Cerebellar nuclear complex (tissue), 1 donor: ENCODE measurements at regions not wholly inside any gene's neighbourhood (a gene's known extent, or its start where the extent isn't known, plus 50 kb on each side); places are given as distances from the start of the nearest gene placed in this dataset.
"Not testable (repeated sequence)": the region's sequence is repeated elsewhere in the genome, so short reads cannot be mapped to it uniquely, and the experiment has no call there.

ENCODE experiments used
- DNase-seq, 2 experiments: peaks; one replicate each; lab custom pipeline; 2025; lab: John Stamatoyannopoulos, UW

DNA sequence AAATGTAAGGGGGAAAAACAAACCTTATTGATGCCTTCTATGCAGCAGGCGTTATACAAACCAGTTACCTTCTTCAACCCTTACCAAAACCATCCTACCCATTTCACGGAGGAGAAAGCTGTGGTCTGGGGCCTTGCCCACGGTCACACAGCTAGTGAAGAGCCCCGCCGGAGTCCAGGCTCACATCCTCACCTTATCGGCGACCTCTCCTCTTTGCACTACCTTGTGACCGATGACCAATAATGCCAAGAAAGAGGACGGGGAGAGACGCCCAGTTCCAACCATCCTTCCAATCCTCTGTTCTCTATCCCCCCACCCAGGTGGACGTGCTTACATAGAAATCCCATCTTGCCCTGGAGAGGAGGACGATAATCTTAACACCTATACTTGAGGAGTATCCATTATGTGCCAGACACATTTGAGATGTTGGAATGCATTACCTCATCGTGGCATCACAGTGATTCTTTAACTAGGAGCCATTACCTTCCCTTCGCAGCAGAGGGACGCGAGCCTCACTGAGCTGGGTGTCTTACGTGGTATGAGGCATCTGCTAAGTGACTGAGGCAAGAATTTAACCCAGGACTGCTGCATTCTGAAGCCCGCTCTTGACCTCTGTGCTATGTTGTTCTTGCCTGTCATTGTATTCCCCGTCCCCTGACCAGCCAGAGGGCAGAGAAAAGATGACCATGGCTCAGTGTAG is 253.7 kb upstream of the B3GAT1 start:
- DNase-seq, result no peak

DNA sequence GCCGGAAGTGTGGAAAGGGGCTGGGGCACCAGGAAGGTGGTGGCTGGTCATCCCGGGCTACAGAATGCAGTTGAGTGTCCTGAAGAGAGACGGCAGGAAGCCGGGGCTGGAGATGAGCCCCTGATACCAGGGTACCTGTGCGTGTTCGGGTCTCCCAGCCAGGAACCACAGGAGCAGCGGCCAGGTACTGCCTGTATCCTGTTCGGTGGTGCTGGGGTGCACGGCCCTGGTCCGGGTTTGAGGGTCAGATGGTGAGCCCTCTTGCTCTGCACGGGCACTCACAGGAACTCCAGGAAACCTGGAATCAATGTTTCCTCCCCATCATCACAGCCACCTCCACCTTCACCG is 253.1 kb upstream of the B3GAT1 start:
- DNase-seq, result no peak

DNA sequence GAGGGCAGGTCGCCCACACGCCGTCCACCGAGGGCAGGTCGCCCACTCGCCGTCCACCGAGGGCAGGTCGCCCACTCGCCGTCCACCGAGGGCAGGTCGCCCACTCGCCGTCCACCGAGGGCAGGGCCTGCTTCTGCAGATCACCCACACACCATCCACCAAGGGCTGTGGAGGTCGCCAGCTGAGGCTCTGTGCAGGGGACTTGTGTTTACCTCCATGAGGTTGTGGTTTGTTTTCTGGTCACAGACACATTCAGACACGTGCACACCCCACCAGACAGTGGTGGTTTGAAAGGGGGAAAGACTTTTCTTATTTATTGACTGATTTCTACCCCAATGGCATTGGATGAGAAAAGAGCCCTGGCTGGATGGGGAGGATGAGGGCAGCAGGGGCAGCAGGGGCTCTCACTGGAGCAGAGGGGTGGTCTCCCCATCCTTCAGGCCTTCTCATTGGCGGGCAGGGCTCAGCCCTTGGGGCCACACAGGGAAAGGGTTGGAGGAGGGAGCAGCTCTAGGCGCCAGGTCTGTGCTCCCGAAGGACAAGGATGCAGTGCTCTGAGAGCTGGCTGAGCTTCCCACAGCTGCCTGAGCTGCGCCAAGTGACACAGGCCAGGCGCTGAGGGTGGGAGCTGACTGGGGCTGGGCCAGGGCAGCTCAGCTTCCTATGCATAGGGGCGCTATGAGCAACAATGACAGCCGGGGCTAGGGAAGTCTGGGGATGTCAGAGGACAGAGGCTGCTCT is 252.6 kb upstream of the B3GAT1 start:
- DNase-seq, result no peak

DNA sequence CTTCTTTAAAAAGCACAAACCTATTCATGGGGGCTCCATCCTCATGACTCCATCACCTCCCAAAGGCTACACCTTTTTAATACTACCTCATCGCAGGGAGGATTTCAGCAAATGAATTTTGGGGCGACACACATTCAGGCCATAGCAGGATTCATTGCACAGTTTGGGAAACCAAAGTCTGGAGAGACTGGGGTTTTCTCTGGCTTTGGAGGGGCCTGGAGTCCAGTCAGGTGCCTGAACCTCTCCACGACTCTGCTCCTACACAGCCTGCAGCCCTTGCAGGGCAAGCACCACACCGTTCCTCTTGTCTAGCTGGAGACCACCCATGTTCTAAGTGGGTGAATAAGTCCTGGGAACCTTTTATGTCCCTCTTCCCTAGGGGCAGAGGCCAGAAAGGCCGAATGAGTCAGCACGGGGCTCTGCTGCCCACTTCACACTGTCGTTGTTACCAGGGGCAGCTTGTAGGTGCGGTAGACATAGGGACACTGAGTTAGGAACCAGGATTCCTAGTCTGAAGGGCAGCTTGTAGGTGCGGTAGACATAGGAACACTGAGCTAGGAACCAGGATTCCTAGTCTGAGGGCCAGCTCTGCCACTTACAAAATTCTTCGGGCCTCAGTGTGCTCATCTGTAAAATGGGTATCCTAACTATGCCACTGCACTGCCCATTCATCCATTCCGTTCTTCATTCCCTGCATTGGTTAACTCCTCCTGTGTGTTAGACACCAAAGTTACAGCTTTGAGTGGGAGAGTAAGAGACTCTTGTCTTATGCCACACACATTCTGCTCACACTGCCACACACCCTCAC is 251.7 kb upstream of the B3GAT1 start:
- no peak for DNase-seq

DNA sequence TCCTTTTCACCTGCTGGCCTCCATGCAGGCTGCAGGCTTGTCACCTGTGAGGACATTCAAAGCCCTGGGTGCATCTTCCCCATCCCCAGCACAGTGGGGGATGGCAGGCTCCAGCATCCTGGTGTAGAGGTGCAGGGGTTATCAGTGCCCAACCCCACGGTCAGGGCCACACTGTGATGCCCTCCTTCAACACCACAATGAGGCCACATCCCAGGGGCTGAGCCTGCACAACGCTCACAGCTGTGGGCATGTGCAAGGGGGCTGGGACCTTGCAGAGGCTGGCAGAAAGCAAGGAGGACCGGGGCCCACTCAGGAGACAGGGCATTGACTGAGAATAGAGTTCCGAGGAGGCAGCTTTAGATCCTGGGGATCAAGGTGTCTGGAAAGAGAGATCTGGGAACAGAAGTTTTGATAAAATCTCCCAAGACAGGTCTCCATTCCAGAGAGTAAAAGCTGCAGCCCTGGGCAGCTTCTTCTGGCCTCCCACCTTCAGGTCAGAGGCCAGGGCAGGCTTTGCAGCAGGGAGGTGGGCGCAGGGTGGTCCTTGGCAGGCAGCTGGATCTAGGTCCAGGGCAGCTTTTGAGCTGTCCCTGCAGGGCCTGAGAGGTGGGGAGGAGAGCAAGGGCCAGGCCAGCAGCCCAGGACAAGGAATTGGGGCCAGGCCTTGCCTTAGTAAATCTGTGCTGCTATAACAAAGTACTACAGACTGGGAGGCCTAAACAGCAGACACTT is 250.8 kb upstream of the B3GAT1 start:
- DNase-seq, result no peak

DNA sequence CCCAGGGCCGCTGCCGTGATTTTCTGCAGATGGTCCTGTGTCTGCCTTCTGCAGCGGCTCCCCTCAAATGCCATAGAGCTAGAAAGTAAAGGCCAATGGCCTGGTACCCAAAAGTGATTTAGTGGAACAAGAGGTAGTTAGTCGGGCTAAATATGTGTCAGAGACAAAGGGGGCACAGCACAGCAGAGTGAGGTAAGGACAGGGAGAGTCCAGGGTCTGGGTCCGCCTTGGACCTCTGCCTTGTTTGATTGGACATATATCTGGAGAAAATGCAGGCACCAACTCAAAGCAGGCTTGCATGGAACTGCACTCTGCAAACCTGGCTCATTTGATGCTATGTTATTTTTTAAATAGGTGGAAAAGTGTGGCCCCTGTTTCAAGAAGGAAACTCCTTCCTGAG is 249.6 kb upstream of the B3GAT1 start:
- no peak for DNase-seq

DNA sequence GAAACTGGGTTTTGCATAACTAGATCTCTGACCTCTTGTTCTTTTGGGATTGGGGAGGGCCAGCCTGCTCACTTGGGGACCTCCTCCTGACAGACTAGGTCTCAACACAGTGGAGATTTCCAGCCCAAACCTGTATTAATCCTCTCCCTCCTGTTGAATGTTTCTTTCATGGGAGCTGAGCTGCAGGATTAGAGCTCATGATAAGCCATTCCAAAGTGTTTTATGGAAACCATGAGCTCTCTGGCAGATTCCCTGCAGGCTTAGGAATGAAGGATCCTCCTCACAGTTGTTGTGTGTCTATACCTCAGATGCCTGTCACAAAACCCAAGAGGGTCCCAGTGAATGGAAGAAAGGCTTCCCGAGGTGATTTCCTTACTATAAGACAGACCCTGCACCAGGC is 248.4 kb upstream of the B3GAT1 start:
- no peak for DNase-seq

DNA sequence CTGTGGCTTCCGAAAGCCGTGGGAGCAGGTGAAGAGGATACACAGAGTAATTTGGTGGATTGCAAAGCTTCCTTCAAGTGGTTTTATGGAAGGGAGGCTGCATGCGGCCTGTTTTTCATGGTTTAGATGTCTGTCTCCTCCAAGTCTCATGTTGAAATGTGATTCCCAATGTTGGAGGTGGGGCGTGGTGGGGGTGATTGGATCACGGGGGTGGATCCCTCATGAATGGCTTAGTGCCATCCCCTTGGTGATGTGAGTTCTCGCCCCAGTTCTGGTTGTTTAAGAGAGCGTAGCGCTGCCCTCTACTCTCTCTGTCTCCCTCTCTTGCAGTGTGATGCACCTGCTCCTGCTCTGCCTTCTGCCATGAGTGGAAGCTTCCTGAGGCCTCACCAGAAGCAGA is 247.8 kb upstream of the B3GAT1 start:
- DNase-seq, result no peak

DNA sequence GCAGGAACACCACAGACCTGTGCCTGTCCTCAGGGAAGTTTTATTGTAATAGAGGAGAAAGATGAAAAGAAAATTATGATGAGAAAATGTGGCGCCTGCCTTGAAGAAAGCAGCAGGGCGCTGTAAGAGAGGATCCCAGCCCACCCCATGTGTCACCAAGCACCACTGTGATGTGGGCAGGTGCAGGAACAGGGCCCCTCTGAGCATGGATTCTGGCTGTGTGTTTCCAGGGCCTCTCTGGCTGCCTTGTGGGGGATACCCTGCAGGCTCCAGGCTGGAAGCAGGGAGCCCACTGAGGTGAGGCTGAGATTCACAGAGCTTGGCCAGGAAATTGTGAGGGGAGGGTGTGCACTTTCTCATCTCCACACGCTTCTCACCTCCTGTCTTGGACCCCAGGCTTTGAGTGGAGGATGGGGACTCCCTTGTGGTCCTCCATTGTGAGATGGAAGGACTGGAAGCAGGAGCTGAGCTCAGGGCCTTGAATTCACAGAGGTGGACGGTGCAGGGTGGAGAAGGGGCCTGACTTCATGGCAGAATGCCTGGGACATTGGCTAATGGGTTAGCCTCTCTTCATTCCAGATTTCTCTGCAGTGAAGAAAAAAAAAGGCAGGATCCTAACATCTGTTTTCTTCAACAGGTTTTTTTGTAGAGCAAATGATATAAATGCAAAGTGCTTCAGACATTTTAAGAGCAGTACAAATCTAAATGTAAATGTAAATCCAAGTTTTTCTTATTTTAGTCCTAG is 246.6 kb upstream of the B3GAT1 start:
- DNase-seq, result no peak

DNA sequence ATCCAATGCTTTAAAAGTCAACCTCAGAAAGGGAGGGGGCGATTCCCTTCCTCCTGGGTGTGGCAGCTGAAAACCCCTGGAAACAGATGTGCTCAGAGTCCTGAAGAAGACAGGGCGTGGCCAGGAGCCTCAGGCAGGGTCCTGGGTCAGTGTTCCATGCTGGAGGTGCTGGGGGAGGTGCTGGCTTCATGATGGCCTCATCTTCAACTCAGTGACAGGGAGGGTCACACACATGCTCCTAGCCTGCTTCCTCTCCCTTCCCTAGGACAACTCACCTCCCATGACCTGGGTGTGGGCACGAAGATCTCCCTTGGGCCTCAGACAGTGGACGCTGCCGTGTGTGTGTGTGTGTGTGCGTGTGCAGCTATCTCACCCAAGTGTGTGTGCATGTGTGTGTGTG is 245.6 kb upstream of the B3GAT1 start:
- DNase-seq, result no peak

DNA sequence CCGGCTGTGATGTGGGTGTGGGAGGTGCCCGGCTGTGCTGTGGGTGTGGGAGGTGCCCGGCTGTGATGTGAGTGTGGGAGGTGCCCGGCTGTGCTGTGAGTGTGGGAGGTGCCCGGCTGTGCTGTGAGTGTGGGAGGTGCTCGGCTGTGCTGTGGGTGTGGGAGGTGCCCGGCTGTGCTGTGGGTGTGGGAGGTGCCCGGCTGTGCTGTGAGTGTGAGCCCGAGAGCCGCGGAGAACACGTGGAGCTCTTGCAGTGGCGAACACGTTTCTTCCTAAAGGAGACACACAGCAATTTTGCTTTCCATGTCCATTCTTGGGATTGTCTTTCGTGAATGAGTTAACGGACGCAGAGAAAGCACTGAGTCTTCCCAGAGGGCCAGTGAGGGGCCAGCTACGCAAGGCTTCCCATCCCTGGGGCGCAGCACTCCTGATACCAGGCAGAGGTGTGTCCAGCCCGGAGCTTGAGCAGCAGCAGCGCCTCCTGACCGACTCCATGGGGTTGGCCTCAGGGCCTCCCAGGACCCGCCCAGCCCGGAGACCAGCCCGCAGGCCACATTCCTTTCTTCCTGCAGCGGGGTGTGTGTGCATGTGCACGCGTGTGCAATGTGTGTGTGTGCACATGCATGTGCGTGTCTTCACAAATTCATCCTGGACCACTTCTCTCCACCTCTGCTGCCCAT is 245.0 kb upstream of the B3GAT1 start:
- no peak for DNase-seq

DNA sequence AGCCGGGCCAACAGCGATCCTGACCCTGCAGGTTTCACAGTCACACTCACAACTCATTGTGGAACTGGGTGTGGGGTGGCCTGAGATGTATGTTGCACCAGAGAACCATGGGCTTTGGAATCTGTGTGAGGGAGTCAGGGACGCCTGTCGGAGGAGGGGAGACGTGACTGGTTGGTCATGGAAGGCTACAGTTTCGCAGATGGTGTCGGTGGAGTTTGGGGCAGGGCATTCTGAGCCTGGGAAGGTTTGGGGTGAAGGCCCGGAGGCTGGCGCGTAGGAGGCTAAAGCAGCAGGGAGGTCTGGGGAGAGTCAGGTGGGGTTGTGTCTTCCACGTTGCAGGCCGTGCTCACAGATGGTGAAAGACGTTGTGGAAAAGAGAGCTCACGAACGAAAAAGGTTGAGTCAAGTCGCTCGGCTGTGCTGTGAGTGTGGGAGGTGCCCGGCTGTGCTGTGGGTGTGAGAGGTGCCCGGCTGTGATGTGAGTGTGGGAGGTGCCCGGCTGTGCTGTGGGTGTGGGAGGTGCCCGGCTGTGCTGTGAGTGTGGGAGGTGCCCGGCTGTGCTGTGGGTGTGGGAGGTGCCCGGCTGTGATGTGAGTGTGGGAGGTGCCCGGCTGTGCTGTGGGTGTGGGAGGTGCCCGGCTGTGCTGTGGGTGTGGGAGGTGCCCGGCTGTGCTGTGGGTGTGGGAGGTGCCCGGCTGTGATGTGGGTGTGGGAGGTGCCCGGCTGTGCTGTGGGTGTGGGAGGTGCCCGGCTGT is 244.2 kb upstream of the B3GAT1 start:
- DNase-seq, result not testable (repeated sequence)

DNA sequence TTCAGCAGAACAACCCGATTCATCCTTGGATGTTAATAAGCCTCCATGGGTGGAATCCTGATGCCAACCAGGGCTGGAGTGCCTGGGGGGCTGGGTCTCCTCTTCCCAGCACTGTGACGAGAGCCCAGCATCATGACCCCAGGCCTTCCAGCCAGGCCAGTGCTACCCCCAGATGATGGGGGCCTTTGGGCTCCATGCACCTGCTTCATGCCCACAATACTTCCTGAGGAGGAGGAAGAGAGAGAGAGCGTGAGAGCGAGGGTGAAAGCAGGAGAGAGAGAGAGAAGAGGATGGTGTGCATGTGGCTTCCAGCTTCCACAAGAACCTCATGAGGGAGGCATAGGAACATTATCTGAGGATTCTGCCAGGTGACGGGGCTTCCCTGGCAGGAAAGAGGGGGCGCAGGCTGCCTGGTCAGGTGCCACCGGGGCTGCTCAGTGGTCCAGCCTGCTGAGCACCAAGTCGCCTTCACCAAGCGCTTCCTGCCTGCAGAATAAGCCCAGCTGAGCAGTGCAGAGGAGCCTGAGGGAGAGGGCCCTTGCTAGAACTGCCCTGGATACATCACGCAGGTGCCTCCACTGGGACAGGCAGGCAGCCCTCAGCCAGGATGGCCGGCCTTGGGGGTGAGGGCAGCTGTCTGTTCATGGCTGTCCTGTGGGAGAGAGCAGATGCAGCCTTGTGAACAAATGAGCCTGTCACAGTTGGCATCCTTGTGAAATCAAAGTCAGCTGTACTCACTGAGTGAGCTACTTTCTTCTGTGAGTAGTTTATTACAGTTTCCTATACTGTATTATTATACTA is 243.3 kb upstream of the B3GAT1 start:
- no peak for DNase-seq

DNA sequence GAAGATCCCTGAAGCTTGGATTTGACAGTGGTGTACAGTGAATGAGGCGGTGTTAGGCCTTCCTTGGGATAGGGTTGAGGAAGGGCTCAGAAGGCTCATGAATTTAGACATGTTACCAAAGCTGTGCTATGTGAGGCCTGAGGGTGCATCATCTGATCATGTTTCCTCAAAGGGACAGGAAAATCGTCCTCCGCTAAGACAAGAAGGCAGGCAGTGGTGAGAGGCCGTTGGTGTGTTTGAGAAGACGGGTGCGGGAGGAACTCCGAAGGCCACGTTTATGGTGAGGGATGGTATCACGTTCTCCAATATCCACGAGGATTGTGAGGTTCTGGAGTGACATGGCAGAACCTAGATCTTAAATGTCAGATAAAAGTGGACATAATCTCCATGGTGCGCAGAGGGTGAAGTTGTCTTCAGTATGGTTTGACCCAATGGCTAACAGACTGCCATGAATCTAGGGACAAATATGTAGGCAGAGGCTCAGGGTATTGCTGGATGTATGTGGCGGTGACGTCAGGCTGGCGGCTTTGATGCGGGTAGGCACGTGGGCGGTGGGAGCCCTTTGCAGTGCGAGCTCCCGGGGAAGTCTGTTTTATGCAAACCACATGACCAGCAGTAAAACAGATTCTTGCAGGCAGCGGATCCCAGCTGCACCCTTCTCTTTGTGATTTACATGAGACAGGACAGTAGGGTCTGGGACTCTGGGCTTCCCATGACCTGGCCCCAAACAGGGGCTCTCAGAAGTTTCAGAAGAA is 242.3 kb upstream of the B3GAT1 start:
- DNase-seq, result no peak

DNA sequence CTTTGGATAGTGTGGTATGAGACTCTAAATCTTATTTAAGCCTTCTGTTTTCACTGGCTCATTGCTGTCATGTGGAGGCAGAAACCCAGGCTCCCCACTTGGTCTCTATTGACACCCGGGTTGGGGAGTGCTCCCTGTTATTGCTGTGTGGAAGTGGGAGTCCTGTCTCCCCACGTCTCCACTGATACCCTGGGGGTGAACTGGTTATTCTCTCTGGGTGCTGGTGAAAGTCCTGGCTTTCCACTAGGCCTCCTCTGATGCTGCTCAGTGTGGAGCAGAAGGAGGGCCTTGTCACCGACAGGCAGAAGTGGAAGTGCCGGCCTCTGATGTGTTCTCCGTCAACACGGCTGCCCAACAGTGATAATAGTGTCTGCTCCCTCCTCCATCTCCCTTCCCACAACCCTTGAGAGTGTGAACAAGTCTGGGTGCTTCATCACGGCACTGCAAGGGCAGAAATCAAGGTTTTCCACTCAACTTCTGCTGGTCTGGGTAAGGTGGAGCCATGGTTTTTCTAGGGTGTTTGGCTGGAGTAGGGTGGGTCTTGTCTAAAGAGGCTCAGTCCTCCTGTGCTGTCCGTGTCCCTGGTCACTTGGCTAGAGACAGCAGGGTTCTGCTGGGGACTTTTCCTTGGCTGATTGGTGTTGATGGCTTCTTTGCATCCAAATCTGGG is 240.7 kb upstream of the B3GAT1 start:
- no peak for DNase-seq

DNA sequence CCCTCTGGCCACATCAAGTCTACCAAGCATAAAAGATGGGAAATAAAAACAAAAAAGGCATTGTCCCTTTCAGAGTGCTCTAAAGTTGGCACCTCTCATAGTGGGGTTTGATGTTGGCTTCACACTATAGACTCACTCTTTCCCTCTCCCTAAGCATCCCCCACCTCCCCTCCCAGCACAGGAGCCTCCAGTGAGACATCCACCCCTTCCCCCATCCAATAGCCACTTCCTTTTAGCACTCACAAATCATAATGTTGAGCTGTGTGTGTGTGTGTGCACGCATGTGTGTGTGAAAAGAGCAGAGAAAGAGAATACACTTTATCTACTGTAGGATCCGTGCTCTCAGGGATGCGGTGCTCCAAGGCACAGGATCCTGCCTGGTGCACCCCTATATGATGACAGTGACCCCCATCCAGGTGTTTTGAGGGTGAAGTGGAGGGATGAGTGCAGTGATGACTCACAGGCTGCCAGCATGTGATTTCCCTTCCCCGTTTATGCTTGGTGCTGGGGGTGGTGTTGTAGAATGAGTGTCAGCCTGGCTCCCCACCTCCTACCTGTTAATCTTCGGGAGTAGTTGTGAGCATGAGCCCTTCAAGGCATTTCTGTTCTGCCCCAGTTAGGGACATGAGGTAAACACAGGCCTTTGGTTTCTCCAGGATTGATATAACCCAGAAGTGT is 235.2 kb upstream of the B3GAT1 start:
- no peak for DNase-seq

DNA sequence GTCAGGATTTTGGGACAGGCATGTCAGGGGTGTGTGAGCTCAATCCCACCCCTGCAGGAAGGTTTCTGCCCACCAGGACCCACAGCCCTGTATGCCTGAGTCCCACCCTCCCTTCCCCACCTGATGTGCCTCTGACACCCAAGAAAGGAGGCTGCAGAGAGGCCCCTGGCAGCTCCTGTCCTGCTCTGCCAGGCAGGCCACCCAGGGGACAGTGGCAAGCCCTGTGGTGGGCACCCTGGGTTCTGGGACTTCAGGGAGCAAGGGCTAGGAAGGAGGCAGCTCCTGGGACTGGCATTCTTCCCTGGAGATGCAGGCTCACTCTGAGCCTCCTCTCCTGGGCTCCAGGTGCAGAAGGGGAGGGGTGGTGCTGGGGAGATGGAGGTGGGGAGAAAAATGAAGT is 234.5 kb upstream of the B3GAT1 start:
- DNase-seq, result no peak

DNA sequence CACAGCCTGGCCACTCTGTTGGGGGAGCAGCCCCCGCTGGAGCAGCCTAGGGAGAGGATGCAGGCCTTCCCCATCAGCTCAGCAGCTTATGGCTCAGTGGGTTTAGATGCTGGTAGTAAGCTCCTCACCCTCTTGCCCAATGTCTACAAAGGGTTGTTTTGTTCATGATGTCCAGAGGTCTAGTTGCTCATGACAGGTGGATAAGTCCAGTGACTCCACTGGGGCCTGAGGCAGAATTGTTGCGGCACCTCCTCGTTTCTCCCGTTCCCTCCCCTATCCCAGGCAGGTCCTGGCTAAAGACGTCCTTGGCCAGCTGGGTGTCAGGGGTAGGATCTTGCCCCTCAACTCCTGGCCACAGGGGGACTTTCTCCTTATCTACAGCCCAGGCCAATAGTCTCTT is 233.5 kb upstream of the B3GAT1 start:
- DNase-seq, result no peak
